ENCODE measurements at regions not wholly inside any gene's neighbourhood (a gene's known extent, or its start where the extent isn't known, plus 50 kb on each side); places are given as distances from the start of the nearest gene placed in this dataset.
A peak's percentile ranks its signal among the peaks of the same experiment; 100 is the strongest.

GRCh38 chr6:141657812-141658211, 474.9 kb upstream of the GJE1 start:
- no peak for TF ChIP-seq CTCF (IDR thresholded peaks at IDR 0.05)
- H3K4me3 Mint-ChIP-seq (ENCODE audit: unreplicated experiment): no peak overlapping the region
- no peak overlapping the region for H3K27ac Mint-ChIP-seq (ENCODE audit: unreplicated experiment)
- H3K4me1 Mint-ChIP-seq (ENCODE audit: unreplicated experiment): no peaks in the 10 kb centered on the region
- peaks cover 3% of the 10 kb centered on the region for H3K9me3 Mint-ChIP-seq (ENCODE audit: unreplicated experiment)
- DNase-seq (ENCODE audit: extremely low spot score, unreplicated experiment): no peak
- no peaks in the 10 kb centered on the region for H3K36me3 Mint-ChIP-seq (ENCODE audit: unreplicated experiment)
- no peaks in the 10 kb centered on the region for H3K27me3 Mint-ChIP-seq (ENCODE audit: unreplicated experiment)

- H3K4me1 Mint-ChIP-seq (ENCODE audit: unreplicated experiment): no peaks in the 10 kb centered on the region
- H3K36me3 Mint-ChIP-seq (ENCODE audit: unreplicated experiment): no peaks in the 10 kb centered on the region
- no peak overlapping the region for H3K27ac Mint-ChIP-seq (ENCODE audit: unreplicated experiment)
- H3K9me3 Mint-ChIP-seq (ENCODE audit: unreplicated experiment): peaks cover 3% of the 10 kb centered on the region
- H3K4me3 Mint-ChIP-seq (ENCODE audit: unreplicated experiment): no peak overlapping the region
- DNase-seq (ENCODE audit: extremely low spot score, unreplicated experiment): no peak
- TF ChIP-seq CTCF (IDR thresholded peaks at IDR 0.05): no peak
- H3K27me3 Mint-ChIP-seq (ENCODE audit: unreplicated experiment): no peaks in the 10 kb centered on the region
Observed at GRCh38 chr6:141653590-141653989, 479.1 kb upstream of the GJE1 start.

GRCh38 chr6:141641951-141642350, 490.8 kb upstream of the GJE1 start:
- no peaks in the 10 kb centered on the region for H3K27me3 Mint-ChIP-seq (ENCODE audit: unreplicated experiment)
- peaks cover 1% of the 10 kb centered on the region for H3K4me1 Mint-ChIP-seq (ENCODE audit: unreplicated experiment)
- no peak for DNase-seq (ENCODE audit: extremely low spot score, unreplicated experiment)
- H3K4me3 Mint-ChIP-seq (ENCODE audit: unreplicated experiment): no peak overlapping the region
- no peak overlapping the region for H3K27ac Mint-ChIP-seq (ENCODE audit: unreplicated experiment)
- H3K36me3 Mint-ChIP-seq (ENCODE audit: unreplicated experiment): no peaks in the 10 kb centered on the region
- TF ChIP-seq CTCF (IDR thresholded peaks at IDR 0.05): no peak
- no peaks in the 10 kb centered on the region for H3K9me3 Mint-ChIP-seq (ENCODE audit: unreplicated experiment)

- no peak for DNase-seq (ENCODE audit: extremely low spot score, unreplicated experiment)
- Mint-ChIP-seq H3K36me3 (ENCODE audit: unreplicated experiment) (no peaks in the 10 kb centered on the region), H3K9me3 (ENCODE audit: unreplicated experiment) (no peaks in the 10 kb centered on the region), H3K27ac (ENCODE audit: unreplicated experiment) (no peak overlapping the region), H3K27me3 (ENCODE audit: unreplicated experiment) (no peaks in the 10 kb centered on the region), H3K4me1 (ENCODE audit: unreplicated experiment) (peaks cover 1% of the 10 kb centered on the region), H3K4me3 (ENCODE audit: unreplicated experiment) (no peak overlapping the region)
- TF ChIP-seq CTCF (IDR thresholded peaks at IDR 0.05): peak; percentile 37
Observed at GRCh38 chr6:141641406-141641805, 491.3 kb upstream of the GJE1 start.

GRCh38 chr6:141635621-141636020, 497.1 kb upstream of the GJE1 start:
- no peak for TF ChIP-seq CTCF (IDR thresholded peaks at IDR 0.05)
- Mint-ChIP-seq H3K27me3 (ENCODE audit: unreplicated experiment) (no peaks in the 10 kb centered on the region), H3K4me1 (ENCODE audit: unreplicated experiment) (no peaks in the 10 kb centered on the region), H3K4me3 (ENCODE audit: unreplicated experiment) (no peak overlapping the region), H3K9me3 (ENCODE audit: unreplicated experiment) (no peaks in the 10 kb centered on the region), H3K36me3 (ENCODE audit: unreplicated experiment) (no peaks in the 10 kb centered on the region), H3K27ac (ENCODE audit: unreplicated experiment) (no peak overlapping the region)
- no peak for DNase-seq (ENCODE audit: extremely low spot score, unreplicated experiment)

All from osteocyte (in vitro differentiated cells).